CD4-positive, alpha-beta T cell (primary cell): ENCODE measurements at regions not wholly inside any gene's neighbourhood (a gene's known extent, or its start where the extent isn't known, plus 50 kb on each side); places are given as distances from the start of the nearest gene placed in this dataset.

Experiments used
- ATAC-seq: fragments of 200-7000 bp; cut with Tn5 transposase; one replicate; pipeline ENCODE4 v1.10.0; 2022; ENCODE audit warnings: mild to moderate bottlenecking; ENCODE audit not compliant: poor library complexity
- CTCF ChIA-PET: fragments of 350-600 bp; sonication (Branson Sonifier 250); formaldehyde crosslinking; loops from one replicate; lab custom pipeline; 2021; ENCODE audit warnings: antibody characterized with exemption, inconsistent platforms; lab: Charles Lee
- POLR2A ChIA-PET: fragments of 350-600 bp; sonication (Branson Sonifier 250); formaldehyde crosslinking; loops from one replicate; lab custom pipeline; 2021; ENCODE audit warnings: antibody characterized with exemption, inconsistent platforms; lab: Charles Lee
- DNase-seq, 14 experiments: peaks; one replicate each; pipeline ENCODE4 v3.0.0-alpha.2; 2013 to 2020; ENCODE audit warnings: mixed read lengths in 2 of 14
- H3K27ac ChIP-seq, 2 donors: one replicate each; pipeline versions ENCODE4 v1.5.1 to v1.7.0; 2013; ENCODE audit warnings: low read length in 2 of 2, low read depth in 1 of 2, mild to moderate bottlenecking in 1 of 2
- H3K27me3 ChIP-seq, 2 experiments: 1 replicate in 1 of 2; 2 replicates in 1 of 2; pipeline versions ENCODE4 v1.6.1 to v1.7.0; 2013; ENCODE audit warnings: low read length in 2 of 2, control low read depth in 1 of 2, mild to moderate bottlenecking in 1 of 2, moderate library complexity in 1 of 2; ENCODE audit not compliant: insufficient read depth in 2 of 2, control insufficient read depth in 1 of 2
- H3K36me3 ChIP-seq: one replicate; pipeline ENCODE4 v1.6.1; 2013; ENCODE audit warnings: low read length, control low read depth; ENCODE audit not compliant: insufficient read depth
- H3K4me1 ChIP-seq: one replicate; pipeline ENCODE4 v1.6.1; 2013; ENCODE audit warnings: low read length, control low read depth; ENCODE audit not compliant: insufficient read depth
- H3K4me3 ChIP-seq: one replicate; pipeline ENCODE4 v1.5.1; 2013; ENCODE audit warnings: mild to moderate bottlenecking, low read length, moderate library complexity
- H3K9me3 ChIP-seq, 2 experiments: 1 replicate in 1 of 2; 2 replicates in 1 of 2; pipeline versions ENCODE4 v1.6.1 to v1.7.0; 2013; ENCODE audit warnings: low read length in 2 of 2, mild to moderate bottlenecking in 2 of 2, control low read depth in 1 of 2, moderate library complexity in 1 of 2; ENCODE audit not compliant: control insufficient read depth in 1 of 2, insufficient read depth in 1 of 2
- H3K27ac Mint-ChIP-seq: one replicate; pipeline ENCODE4 v1.8.0; 2020; ENCODE audit warnings: mixed read lengths
- H3K27me3 Mint-ChIP-seq: one replicate; pipeline ENCODE4 v1.8.0; 2021; ENCODE audit warnings: mixed read lengths
- H3K36me3 Mint-ChIP-seq: one replicate; pipeline ENCODE4 v1.8.0; 2021; ENCODE audit warnings: low read depth, mixed read lengths
- H3K4me1 Mint-ChIP-seq: one replicate; pipeline ENCODE4 v1.8.0; 2021; ENCODE audit warnings: low read depth, mixed read lengths
- H3K4me3 Mint-ChIP-seq: one replicate; pipeline ENCODE4 v1.8.0; 2020; ENCODE audit warnings: mild to moderate bottlenecking, mixed read lengths
- H3K9me3 Mint-ChIP-seq: one replicate; pipeline ENCODE4 v1.8.0; 2020; ENCODE audit warnings: mixed read lengths
- intact Hi-C, 2 experiments: fragments of 100-400 bp; cut with DNase I in 1 of 2; cut with micrococcal nuclease in 1 of 2; formaldehyde crosslinking; loops; one replicate each; pipeline versions ENCODE4 v1.15.1 to v1.9.0; 2023 to 2025; cut with DNase I, micrococcal nuclease
- TF ChIP-seq, protein P1 (sequence below): fragments of 200-600 bp; IDR thresholded peaks from one replicate; pipeline ENCODE4 v1.8.0; 2022; ENCODE audit warnings: antibody characterized with exemption, mild to moderate bottlenecking

- H3K36me3 Mint-ChIP-seq = no peaks in the 10 kb centered on the region
- H3K4me1 Mint-ChIP-seq = no peaks in the 10 kb centered on the region
- H3K9me3 Mint-ChIP-seq = no peaks in the 10 kb centered on the region
- H3K27ac ChIP-seq = no peak overlapping the region
- H3K4me3 Mint-ChIP-seq = no peak overlapping the region
- H3K4me3 ChIP-seq = no peak overlapping the region
- H3K27me3 Mint-ChIP-seq = no peaks in the 10 kb centered on the region
- H3K27me3 ChIP-seq = no peaks in the 10 kb centered on the region
- no peaks in the 10 kb centered on the region for H3K4me1 ChIP-seq
- CTCF ChIA-PET = no interaction called here
- no peaks in the 10 kb centered on the region for H3K36me3 ChIP-seq
- intact Hi-C loops = no loop called here
- DNase-seq (peak in 1 of 14 experiments; percentile 1), ATAC-seq (no peak)
- no peaks in the 10 kb centered on the region for H3K9me3 ChIP-seq
- POLR2A ChIA-PET = no interaction called here
- H3K27ac Mint-ChIP-seq = no peak overlapping the region
- TF ChIP-seq, protein P1, sequence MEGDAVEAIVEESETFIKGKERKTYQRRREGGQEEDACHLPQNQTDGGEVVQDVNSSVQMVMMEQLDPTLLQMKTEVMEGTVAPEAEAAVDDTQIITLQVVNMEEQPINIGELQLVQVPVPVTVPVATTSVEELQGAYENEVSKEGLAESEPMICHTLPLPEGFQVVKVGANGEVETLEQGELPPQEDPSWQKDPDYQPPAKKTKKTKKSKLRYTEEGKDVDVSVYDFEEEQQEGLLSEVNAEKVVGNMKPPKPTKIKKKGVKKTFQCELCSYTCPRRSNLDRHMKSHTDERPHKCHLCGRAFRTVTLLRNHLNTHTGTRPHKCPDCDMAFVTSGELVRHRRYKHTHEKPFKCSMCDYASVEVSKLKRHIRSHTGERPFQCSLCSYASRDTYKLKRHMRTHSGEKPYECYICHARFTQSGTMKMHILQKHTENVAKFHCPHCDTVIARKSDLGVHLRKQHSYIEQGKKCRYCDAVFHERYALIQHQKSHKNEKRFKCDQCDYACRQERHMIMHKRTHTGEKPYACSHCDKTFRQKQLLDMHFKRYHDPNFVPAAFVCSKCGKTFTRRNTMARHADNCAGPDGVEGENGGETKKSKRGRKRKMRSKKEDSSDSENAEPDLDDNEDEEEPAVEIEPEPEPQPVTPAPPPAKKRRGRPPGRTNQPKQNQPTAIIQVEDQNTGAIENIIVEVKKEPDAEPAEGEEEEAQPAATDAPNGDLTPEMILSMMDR = no peak
Measured at GRCh38 chrY:21440536-21440935, 70.6 kb upstream of the RBMY1B start.

DNA sequence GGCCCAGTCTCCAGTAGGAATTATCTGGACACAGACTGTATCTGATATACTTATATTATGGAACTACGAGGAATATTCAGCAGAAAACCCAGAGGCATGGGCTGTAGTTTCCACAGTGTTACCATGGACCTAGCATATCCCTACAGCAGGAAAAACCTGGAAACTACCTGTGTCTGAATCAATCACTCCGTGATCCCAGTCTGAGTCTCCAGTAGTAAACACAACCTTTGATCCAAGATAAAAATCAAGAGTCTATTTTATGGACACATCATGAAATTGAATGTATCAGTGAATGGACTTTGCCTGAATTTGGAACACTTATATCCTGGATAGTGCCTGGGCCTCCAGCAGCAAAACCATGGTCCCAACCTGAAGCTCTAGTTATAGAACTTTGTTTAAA, 57.5 kb upstream of the RBMY1B start:
- H3K4me1 Mint-ChIP-seq = no peaks in the 10 kb centered on the region
- intact Hi-C loops = no loop called here
- Histone ChIP-seq H3K27ac (no peak overlapping the region), H3K4me1 (no peaks in the 10 kb centered on the region), H3K9me3 (no peaks in the 10 kb centered on the region), H3K27me3 (no peaks in the 10 kb centered on the region), H3K4me3 (no peak overlapping the region), H3K36me3 (no peaks in the 10 kb centered on the region)
- no peaks in the 10 kb centered on the region for H3K36me3 Mint-ChIP-seq
- no peaks in the 10 kb centered on the region for H3K27me3 Mint-ChIP-seq
- H3K9me3 Mint-ChIP-seq = no peaks in the 10 kb centered on the region
- ChIA-PET POLR2A (no interaction called here), CTCF (no interaction called here)
- DNase-seq (no peak), ATAC-seq (no peak)
- TF ChIP-seq, protein P1 = no peak
- no peak overlapping the region for H3K27ac Mint-ChIP-seq
- H3K4me3 Mint-ChIP-seq = no peak overlapping the region

DNA sequence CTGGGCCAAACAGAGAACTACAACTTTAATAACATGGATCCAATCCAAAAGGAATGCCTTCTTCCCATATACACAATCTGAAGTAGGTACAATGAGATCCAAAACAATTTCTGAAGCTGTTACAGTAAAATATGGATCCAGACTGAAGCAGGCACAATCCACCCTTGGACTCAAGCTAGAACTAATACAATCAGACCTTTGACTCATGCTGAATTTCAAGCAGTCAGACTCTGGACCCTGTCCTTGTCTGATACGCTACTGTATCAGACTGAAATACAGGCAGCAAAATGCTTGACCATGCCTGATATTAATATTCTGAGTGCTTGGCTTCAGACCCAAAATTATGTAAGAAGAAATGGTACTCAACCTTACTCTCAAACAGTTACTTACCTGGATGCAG, 57.0 kb upstream of the RBMY1B start:
- H3K36me3 ChIP-seq = no peaks in the 10 kb centered on the region
- no peak overlapping the region for H3K27ac ChIP-seq
- Mint-ChIP-seq H3K4me1 (no peaks in the 10 kb centered on the region), H3K9me3 (no peaks in the 10 kb centered on the region), H3K27me3 (no peaks in the 10 kb centered on the region), H3K27ac (no peak overlapping the region), H3K36me3 (no peaks in the 10 kb centered on the region), H3K4me3 (no peak overlapping the region)
- no peaks in the 10 kb centered on the region for H3K27me3 ChIP-seq
- TF ChIP-seq, protein P1 = no peak
- no peak overlapping the region for H3K4me3 ChIP-seq
- ATAC-seq = no peak
- intact Hi-C loops = no loop called here
- DNase-seq = no peak
- ChIA-PET CTCF (no interaction called here), POLR2A (no interaction called here)
- no peaks in the 10 kb centered on the region for H3K9me3 ChIP-seq
- H3K4me1 ChIP-seq = no peaks in the 10 kb centered on the region
